ENCODE measurements at regions not wholly inside any gene's neighbourhood (a gene's known extent, or its start where the extent isn't known, plus 50 kb on each side); places are given as distances from the start of the nearest gene placed in this dataset.

- H3K27me3 ChIP-seq = no peaks in the 10 kb centered on the region
- H3K36me3 ChIP-seq = no peaks in the 10 kb centered on the region
- no peak for DNase-seq
- H3K4me3 ChIP-seq (ENCODE audit: low read depth, low read length) = no peak overlapping the region
- TF ChIP-seq CTCF (IDR thresholded peaks at IDR 0.05; ENCODE audit: low read depth, low read length) = no peak
- H3K9me3 ChIP-seq = no peaks in the 10 kb centered on the region
- no peaks in the 10 kb centered on the region for H3K4me1 ChIP-seq
Measured at GRCh38 chr11:28621753-28622152, 513.6 kb downstream of the METTL15 start.

- no peaks in the 10 kb centered on the region for H3K36me3 ChIP-seq
- no peaks in the 10 kb centered on the region for H3K27me3 ChIP-seq
- H3K9me3 ChIP-seq = no peaks in the 10 kb centered on the region
- TF ChIP-seq CTCF (IDR thresholded peaks at IDR 0.05; ENCODE audit: low read depth, low read length) = no peak
- H3K4me1 ChIP-seq = no peaks in the 10 kb centered on the region
- H3K4me3 ChIP-seq (ENCODE audit: low read depth, low read length) = no peak overlapping the region
- no peak for DNase-seq
Measured at GRCh38 chr11:28619846-28620540, 511.8 kb downstream of the METTL15 start.

- Histone ChIP-seq H3K36me3 (no peaks in the 10 kb centered on the region), H3K4me1 (no peaks in the 10 kb centered on the region), H3K4me3 (ENCODE audit: low read depth, low read length) (no peak overlapping the region), H3K9me3 (no peaks in the 10 kb centered on the region), H3K27me3 (no peaks in the 10 kb centered on the region)
- no peak for TF ChIP-seq CTCF (IDR thresholded peaks at IDR 0.05; ENCODE audit: low read depth, low read length)
- no peak for DNase-seq
Measured at GRCh38 chr11:28618416-28618815, 510.2 kb downstream of the METTL15 start.

- Histone ChIP-seq H3K4me3 (ENCODE audit: low read depth, low read length) (no peak overlapping the region), H3K27me3 (no peaks in the 10 kb centered on the region), H3K36me3 (no peaks in the 10 kb centered on the region), H3K9me3 (no peaks in the 10 kb centered on the region), H3K4me1 (no peaks in the 10 kb centered on the region)
- no peak for DNase-seq
- TF ChIP-seq CTCF (IDR thresholded peaks at IDR 0.05; ENCODE audit: low read depth, low read length) = no peak
Measured at GRCh38 chr11:28616160-28616965, 508.2 kb downstream of the METTL15 start.

GRCh38 chr11:28615542-28615941, 507.4 kb downstream of the METTL15 start:
- no peak for TF ChIP-seq CTCF (IDR thresholded peaks at IDR 0.05; ENCODE audit: low read depth, low read length)
- no peaks in the 10 kb centered on the region for H3K27me3 ChIP-seq
- no peak for DNase-seq
- H3K4me1 ChIP-seq = no peaks in the 10 kb centered on the region
- H3K9me3 ChIP-seq = no peaks in the 10 kb centered on the region
- no peak overlapping the region for H3K4me3 ChIP-seq (ENCODE audit: low read depth, low read length)
- no peaks in the 10 kb centered on the region for H3K36me3 ChIP-seq

- Histone ChIP-seq H3K36me3 (no peaks in the 10 kb centered on the region), H3K27me3 (no peaks in the 10 kb centered on the region), H3K4me1 (no peaks in the 10 kb centered on the region), H3K4me3 (ENCODE audit: low read depth, low read length) (no peak overlapping the region), H3K9me3 (no peaks in the 10 kb centered on the region)
- TF ChIP-seq CTCF (IDR thresholded peaks at IDR 0.05; ENCODE audit: low read depth, low read length) = no peak
- DNase-seq = peak; percentile 2
Measured at GRCh38 chr11:28606930-28607329, 498.7 kb downstream of the METTL15 start.

Measured in BE2C (cell line).